H1 (cell line): ENCODE measurements at regions not wholly inside any gene's neighbourhood (a gene's known extent, or its start where the extent isn't known, plus 50 kb on each side); places are given as distances from the start of the nearest gene placed in this dataset.

ENCODE experiments used
- BRCA1 ChIP-seq: IDR thresholded peaks from 2 replicates; pipeline ENCODE4 v1.6.1; 2012; ENCODE audit warnings: low read depth, low read length, improper control_type of control experiment
- CHD7 ChIP-seq: fragments of 300-600 bp; sonication (generic); IDR thresholded peaks from 2 replicates; pipeline ENCODE4 v1.7.1; 2012; ENCODE audit warnings: low read length, moderate library complexity, mild to moderate bottlenecking, inconsistent platforms; ENCODE audit not compliant: insufficient replicate concordance
- CREB1 ChIP-seq: IDR thresholded peaks from 2 replicates; pipeline ENCODE4 v1.6.1; 2012; ENCODE audit warnings: inconsistent platforms
- MAX ChIP-seq: IDR thresholded peaks from 2 replicates; pipeline ENCODE4 v1.6.1; 2012; ENCODE audit warnings: inconsistent platforms
- PHF8 ChIP-seq: fragments of 200-600 bp; sonication (generic); conservative IDR thresholded peaks from 2 replicates; pipeline ENCODE4 v1.7.1; 2012; ENCODE audit warnings: low read depth, mild to moderate bottlenecking, inconsistent platforms, low read length, moderate library complexity
- POLR2A ChIP-seq, 2 experiments: IDR thresholded peaks; 1 replicate in 1 of 2; 2 replicates in 1 of 2; pipeline ENCODE4 v1.6.1; 2011; ENCODE audit warnings: low read depth in 2 of 2, low read length in 2 of 2, mild to moderate bottlenecking in 2 of 2; ENCODE audit errors: control extremely low read depth in 1 of 2
- POU5F1 ChIP-seq: IDR thresholded peaks from 2 replicates; pipeline ENCODE4 v1.6.1; 2011; ENCODE audit warnings: low read depth, mild to moderate bottlenecking, low read length, moderate library complexity

- TF ChIP-seq MAX, result no peak
- no peak for TF ChIP-seq POLR2A (IDR thresholded peaks at IDR 0.05; ENCODE audit: control extremely low read depth in 1 of 2, low read depth in 2 of 2, low read length in 2 of 2)
- TF ChIP-seq CREB1, result no peak
- TF ChIP-seq PHF8, result no peak
- no peak for TF ChIP-seq CHD7
- TF ChIP-seq POU5F1, result no peak
- TF ChIP-seq BRCA1, result no peak
These were observed 206.1 kb downstream of the SMAD2 start (continued) for GRCh38 chr18:47724186-47724975.
